8988T (cell line): ENCODE measurements at regions not wholly inside any gene's neighbourhood (a gene's known extent, or its start where the extent isn't known, plus 50 kb on each side); places are given as distances from the start of the nearest gene placed in this dataset.
"Not testable (repeated sequence)": the region's sequence is repeated elsewhere in the genome, so short reads cannot be mapped to it uniquely, and the experiment has no call there.

ENCODE experiments used
- DNase-seq: peaks from one replicate; pipeline ENCODE4 v3.0.0; 2011

DNA sequence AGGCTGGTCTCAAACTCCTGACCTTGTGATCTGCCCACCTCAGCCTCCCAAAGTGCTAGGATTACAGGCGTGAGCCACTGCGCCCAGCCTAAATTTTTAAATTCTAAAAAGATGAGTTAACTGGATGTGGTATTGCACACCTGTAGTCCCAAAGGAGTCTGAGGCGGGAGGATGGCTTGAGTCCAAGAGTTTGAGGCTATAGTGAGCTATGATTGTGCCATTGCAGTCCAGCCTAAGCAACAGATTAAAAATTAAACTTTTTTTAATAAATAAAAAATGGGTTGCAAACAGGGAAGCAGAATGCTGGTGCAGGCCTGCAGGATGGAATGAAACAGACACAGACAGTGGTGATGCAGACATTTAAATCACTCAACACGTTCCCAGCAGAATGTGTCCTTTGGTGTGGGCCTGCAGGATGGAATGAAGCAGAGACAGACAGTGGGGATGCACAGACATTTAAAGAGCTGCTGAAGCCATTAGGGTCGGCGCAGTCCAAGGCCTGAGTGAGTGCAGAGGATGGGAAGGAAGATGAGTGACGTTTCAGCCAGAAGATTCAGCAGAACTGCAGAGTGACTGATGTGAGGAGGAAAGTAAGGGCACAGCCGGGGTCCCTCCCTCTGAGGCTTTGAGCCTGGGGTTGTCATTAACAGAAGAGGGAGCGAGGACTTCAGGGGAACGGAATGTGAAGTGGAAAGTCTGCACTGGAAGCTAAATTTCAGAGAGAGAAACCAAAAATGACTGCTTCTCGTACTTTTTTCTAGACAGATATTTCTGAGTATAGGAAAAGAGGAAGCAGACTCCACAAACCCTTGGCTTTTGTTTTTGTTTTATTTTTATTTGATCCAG is 117.5 kb downstream of the RIN2 start:
- DNase-seq = no peak

DNA sequence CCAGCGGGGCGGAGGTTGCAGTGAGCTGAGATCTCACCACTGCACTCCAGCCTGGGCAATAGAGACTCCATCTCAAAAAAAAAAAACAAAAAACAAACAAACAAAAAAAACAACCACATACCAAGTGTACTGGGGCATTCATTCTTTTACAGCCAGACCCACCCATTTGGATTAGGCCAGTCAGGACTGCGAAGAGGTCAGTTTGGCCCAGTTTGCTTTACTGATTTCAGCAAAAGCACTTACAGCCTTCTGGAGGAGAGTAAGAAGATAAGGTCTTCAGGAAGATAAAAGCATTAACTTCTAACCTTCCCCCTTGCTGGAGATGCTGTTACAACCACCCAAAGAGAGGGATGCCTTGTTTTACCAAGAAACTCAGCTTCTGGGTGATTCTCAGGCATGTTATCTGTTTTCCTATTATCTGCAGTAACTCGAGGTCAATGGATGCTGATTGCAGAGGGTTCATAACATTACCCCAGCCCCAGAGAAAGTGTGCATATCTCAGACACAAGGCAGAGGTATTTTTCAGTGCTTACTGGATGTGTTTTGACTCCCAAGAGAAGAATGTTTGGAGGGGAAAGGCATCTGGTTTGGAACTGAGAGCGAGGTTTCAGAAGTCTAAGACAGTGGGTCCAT is 118.9 kb downstream of the RIN2 start:
- DNase-seq = no peak

DNA sequence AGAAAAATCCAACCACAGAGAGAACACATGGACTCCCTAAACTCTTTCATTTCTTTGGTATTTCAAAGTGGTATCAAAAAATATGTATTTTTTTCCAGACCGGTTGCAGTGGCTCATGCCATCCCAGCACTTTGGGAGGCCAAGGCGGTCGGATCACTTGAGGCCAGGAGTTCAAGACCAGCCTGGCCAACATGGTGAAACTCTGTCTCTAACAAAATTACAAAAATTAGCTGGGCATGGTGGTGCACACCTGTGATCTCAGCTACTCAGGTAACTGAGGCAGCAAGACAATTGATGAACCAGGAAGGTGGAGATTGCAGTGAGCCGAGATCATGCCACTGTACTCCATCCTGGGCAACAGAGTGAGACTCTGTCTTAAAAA is 121.8 kb downstream of the RIN2 start:
- DNase-seq = not testable (repeated sequence)

DNA sequence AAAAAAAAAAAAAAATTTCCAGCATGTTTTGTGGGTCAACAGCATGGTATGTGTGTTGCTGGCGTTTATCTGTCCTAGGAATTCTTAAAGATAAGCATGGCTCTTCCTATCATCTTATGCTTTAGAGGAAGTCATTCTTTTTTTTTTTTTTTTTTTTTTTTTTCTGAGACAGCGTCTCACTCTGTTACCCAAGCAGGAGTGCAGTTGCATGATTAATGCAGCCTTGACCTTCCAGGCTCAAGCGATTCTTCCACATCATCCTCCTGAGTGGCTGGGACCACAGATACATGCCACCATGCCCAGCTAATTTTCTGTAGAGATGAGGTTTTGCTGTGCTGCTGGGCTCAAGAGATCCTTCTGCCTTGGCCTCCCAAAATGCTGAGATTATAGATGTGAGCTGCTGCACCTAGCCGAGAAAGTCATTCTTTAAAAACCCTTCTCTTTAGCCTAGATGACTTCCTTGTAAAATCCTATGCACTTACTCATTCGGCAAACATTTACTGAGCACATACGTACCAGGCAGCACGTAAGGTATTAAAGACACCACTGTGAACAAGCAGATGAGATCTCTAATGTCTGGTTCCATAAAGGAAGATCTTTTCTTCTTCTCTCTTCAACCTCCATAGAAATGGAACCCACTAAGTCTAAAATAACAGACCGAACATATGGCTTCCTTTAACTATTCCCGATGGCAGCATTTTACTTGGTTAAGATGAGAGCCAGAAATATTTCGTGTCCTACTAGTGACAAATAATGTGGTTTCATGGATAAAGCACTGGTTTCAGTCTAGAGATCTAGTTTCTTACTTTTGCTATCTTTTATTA is 122.4 kb downstream of the RIN2 start:
- no peak for DNase-seq

DNA sequence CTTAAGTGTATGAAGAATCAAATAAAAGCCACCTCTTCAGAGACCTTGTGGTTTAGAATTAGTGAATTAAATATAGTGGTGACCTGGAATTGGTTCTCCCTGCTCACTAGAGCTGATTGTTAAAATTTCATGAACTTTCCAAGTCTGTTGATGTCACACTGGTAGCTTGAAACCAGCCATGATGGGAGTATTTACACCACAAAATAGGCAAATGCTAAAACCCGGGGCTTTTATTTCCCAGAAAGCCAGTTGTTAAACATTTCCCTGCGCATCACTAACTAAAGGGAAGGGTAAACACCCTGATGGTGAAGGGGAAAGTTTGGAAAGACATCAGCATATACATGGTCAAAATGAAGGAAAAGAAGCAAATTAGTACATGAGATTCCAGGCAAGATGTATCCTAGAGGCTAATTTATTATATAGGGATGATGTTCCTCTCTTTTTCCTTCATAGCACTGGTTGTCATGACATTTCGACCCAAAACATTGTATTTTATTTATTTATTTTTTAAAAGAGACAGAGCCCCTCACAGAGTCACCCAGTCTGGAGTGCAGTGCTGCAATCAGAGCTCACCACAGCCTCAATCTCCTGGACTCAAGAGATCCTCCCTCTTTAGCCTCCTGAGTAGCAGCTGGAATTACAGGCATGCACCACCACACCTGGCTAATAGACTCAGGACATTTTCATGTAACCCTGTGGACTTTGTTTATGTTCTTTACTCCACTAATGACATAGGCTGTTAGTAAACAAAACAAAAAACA is 123.2 kb downstream of the RIN2 start:
- DNase-seq = no peak

DNA sequence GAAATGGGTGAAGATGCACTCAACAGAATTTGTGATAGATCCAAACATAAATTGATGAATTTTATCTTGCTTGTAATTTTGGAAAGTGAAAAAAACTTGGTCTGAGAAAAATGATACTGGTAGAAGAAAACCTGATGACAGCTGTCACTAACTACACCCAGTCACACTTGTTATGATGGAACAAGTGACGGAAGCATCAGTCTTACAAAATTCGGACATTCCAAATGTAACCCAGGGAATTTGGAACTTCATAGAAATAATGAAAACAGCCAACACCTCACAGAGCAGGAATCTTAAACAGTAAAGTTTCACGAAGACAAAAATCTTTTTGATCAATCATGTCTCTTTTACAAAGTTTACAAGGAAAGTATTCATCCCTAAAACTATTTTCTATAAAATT is 123.9 kb downstream of the RIN2 start:
- no peak for DNase-seq

DNA sequence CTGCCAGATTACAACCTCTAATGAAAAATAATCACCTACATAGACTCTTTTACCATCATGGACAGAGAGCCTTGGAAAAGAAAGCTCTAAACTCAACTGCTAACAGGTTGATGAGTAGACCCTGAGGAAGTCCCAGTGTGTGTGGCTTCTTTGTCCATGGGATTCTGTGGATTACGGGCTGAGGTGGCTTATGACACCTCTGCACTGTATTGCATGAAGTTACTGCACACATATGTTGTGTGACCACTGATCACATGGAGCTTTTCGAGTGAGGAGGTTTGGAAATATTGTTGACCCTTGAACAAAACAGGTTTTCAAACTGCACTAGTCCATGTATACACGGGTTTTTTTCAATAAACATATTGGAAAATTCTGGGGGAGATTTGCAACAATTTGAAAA is 124.4 kb downstream of the RIN2 start:
- DNase-seq = no peak

DNA sequence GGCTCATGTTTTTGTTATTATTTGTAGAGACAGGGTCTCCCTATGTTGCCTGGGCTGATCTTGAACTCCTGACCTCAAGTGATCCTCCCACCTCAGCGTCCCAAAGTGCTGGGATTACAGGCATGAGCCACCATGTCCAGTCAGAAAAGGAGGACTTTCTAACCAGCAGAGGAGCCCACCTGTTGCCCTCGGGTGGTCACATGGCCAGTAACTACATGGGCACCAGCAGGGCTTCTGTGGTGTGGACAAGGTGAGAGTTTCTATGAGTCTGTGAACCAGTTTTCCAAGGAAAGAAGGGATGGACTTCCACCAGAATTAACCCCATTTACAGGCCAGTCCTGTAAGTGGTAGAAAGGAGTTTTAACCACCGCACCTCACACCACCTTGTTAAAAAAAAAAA is 125.4 kb downstream of the RIN2 start:
- DNase-seq = no peak

DNA sequence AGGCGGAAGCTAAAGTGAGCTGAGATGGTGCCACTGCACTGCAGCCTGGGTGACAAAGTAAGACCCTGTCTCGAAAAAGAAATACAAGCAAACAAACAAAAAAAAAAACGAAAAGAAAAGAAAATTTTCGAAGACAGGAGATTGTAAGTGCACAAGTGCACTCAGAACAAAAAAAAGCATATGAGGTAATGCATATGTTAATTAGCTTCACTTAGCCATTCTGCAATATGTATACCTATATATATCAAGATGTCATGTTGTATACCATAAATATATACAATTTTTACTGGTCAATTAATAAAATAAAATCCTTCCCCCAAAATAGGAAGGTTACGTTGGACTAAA is 127.5 kb downstream of the RIN2 start:
- no peak for DNase-seq

DNA sequence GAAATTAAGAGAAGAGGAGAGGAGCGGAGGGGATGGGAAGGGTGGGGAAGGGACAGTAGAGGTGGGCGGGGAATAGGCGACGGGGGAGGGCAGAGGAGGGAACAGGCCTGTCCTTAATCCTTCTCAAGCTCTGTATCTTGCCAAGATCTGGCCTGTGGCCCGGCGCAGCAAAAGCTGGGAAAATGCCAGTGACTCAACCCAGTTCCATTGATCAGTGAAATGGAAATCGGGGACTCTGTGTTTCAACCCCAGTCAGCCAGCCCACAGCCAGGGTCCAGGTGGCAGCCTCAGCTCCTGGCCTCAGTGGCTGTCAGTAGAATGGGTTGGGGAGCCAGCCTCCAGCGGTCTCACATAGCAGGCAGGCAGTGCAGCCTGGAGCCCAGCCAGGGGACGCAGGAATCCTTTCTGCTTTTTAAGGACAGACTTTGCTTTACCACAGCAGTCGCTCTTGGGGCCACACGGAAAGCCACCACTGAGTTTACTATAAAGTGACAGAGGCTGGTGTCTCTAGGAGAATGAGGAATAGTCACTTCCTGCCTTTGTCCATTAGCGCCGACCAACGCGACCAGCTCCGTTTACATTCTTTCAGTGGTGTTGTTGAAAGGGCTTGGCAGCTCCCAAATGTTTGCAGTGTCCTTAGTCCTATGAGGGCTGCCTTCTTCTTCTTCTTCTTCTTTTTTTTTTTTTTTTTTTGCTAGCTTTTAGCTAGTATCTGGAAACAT is 128.0 kb downstream of the RIN2 start:
- no peak for DNase-seq

DNA sequence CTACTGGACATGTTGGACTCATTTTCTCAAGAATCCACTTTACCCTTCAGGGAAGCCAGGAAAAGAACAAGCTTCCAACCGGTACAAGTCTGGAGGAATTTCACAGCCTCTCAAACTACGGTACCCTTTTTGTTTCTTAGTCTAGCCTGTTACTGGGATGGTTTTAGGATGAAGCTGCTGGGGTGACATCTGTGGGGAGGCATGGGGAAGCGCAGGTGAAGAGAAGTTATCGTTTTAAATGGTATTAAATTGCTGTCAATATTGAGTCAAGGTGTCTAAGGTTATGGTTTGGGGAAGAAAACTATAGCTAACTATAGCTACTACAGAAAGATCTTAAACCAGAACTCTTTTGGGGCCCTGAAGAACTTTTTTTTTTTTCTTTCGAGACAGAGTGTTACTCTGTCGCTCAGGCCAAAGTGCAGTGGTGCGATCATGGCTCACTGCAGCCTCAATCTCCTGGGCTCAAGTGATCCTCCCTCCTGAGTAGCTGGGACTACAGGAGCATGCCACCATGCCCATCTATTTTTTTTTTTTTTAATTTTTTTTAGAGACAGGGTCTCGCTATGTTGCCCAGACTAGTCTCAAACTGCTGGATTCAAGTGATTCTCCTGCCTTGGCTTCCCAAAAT is 128.7 kb downstream of the RIN2 start:
- no peak for DNase-seq

DNA sequence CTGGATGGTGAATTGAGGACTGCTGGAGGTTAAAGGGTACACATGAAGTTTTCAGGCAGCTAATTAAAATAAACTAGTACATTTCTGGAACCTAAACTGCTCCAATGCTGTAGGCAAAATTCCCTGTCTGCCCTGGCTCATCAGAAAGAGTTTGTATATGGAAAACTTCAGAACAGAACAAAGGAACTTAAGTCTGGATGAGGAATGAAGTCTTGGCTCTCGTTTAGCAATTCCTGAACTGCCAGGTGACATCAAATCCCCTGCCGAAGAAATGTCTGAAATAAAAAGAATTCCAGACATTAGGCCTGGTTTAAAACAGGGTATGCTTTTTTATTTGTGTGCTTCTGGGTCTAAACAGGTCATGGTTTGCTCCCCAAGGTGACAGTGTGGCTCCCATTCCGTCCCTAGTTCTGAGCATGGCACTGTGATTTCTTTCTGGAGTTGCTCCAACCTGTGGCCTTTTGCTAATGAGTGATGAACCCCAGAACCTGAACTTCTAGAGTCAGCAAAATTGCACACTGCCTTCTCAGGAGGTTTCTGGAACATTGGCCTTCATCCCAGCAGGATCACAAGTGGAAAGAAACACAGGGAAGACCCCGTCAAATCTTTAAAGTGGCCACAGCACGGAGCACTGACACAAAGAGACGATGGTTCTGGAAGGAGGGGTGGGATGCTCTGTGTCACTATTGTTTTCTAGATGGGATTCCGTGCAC is 129.4 kb upstream of the NAA20 start:
- DNase-seq = no peak

DNA sequence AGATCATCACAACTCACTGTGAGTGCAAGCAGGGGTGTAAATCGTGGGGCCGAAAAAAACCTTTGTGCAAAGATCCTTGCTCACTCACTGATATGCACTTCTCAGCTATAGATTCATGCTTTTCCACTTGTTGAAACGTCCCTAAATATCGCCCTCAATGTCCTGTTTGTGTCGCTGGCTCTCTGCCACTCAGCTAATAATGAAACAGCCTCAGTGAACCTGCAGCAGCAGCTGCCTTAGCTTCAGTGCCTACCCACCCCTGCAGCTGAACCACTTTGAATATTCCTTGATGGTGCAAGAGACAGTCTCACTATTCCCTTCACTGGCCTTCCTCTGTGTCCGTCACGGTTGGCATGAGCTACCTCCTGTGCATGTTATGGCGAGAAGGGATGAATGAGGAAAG is 128.9 kb upstream of the NAA20 start:
- no peak for DNase-seq

DNA sequence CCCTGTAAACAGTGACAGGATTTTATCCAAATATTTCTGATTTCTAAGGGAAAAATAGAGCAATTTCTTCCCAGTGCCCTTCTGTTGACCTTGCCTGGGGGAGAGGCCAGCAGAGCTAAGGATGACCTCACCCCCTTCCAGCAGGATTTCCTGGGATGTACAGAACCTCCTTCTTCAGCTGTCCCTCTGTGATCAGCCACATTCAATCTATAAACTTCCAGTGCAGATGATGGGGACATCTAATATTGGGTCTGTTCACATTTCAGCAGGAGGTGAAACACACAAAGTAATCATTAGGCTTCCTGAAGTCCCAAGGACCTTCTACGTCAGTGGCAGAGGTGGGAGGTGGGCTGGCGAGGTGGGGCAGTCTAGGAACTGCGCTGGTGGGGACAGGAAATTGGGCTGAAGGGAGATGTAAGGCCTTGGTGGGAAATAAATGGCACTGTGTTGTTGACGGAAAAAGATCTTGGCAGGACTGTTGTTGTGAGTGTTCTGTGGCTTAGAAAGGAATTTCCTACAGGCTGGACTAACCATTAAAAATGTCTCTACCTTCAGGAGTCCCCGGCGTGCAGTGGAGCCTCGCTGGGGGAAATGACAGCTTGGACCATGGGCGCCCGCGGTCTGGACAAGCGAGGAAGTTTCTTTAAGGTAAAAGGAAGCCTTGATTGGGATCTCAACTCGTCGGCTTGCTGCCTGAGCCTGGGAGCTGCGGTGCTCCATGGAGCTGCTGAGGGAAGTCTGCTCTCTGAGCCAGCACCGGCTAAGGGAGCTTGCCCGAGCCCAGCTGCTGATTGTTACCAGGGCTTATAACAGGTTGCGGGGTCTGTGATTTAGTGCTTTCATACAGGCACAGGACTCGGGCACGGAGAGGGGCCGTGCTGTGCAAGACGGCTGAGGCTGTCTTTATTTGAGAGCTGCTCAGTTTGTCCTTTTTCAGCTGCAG is 127.9 kb upstream of the NAA20 start:
- DNase-seq = peak; percentile 39

DNA sequence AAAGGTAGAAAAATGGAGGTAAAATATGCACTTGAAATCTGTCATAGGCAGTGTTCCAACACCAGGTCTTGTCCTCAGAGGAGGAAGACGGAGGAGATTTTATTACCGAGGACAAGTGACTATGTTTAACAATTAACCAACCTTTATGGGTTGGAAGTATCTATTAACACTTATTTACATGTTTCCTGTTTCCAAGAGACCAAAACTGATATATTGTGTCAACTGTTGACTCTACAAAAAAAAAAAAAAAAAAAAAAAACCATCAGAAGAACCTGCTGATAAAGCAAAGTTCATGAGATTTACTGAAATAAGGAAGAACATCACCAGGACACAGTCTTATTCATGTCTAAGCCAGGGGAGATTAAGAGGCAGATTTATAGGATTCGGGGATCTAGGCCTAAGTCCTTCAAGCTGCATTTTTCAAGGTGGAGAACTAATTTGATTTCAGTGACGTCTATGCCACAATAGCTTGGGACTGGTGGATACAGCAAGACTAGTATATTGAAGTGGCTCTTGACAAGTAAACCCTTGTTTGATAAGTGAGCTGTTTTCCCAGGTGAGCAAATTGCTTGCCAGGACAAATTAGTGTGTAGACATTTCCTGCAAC is 126.6 kb upstream of the NAA20 start:
- no peak for DNase-seq

DNA sequence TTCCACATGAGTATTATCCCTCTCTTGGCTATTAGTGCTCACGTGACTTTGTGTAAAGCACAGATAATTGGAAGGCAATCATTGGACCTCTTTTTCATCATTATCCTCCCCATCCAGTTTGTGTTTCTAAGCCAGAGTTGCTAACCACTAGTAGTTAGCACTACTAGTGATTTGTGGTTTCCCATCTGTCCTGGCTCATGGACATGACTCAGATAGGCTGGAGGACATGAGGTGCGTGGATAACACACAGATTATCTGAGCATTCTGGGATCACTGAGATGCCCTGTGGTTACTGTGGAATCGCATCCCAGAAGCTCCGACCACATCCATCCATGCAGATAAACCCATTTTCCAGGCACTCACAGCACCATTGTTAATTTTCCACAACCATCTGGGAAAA is 123.8 kb upstream of the NAA20 start:
- no peak for DNase-seq

DNA sequence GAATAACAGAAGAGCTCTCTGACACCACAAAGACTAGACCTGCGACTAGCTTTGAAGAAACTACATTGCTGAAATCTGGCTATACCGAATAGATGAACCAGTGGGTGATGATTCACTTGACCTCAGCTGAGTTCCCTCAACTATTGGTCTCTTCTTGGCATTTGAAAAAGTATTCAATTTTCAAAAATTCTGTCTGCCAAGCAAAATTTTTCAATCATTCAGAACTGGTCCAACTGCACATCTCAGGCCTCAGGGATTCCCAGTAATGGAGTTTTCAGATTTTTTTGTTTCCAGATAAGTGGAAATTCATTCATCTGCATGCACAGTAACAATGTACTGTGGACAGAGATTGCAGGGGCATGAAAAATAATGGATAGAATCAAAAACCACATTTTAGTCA is 121.4 kb upstream of the NAA20 start:
- DNase-seq = no peak

DNA sequence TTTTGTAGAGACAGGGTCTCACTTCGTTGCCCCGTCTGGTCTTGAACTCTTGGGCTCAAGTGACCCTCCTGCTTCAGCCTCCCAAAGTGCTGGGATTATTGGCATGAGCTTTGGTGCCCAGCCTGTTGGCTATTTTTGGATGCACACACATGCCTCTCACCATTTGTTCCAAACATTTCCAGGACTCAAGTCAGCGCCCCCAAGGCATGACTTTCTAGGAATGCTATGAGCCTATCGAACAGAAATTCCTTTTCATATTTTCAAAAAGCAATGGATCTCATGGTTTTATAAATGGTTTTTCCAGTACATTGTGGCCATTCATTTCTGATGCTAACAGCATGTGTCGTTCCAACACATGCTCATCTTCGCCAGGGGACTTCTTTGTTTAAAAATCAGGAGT is 119.3 kb upstream of the NAA20 start:
- no peak for DNase-seq

DNA sequence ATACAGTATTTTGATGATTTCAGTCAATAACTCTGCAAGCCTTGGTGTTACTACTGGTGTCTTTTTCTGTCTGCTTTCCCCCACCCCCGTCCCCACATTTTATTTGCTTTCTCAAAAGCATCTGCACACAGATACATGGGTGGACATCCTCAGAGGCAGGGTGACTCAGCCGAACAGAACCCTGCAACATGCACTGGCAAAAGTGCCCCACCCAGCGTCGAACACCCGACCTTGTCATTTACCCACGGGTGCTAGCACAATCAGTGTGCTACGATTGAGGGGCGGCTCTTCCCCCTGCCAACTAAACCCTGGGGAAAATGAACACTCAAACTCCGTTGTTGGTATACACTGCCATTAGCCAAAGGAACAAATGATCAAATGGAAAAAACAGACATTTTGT is 115.9 kb upstream of the NAA20 start:
- DNase-seq = no peak
